Renal cortical epithelial cell (primary cell): ENCODE measurements at regions not wholly inside any gene's neighbourhood (a gene's known extent, or its start where the extent isn't known, plus 50 kb on each side); places are given as distances from the start of the nearest gene placed in this dataset.
"Not testable (repeated sequence)": the region's sequence is repeated elsewhere in the genome, so short reads cannot be mapped to it uniquely, and the experiment has no call there.

ENCODE experiments used
- DNase-seq: peaks from one replicate; pipeline ENCODE4 v3.0.0-alpha.2; 2011; ENCODE audit warnings: low read depth

DNA sequence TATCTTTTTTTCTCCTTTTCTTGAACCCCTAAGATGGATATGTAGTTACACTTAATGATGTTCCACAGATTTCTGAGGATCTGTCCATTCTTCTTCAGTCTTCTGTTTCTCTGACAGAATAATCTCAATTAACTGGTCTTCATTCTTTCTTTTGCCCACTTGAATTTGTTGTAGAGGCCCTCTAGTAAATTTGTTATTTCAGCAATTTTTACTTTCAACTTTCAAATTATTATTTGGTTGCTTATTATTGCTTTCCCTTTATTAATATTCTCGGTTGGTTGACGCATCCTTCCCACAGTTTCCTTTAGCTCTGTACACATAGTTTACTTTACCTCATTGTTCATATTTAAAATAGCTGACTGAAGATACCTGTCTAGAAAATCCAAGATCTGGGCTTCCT lies 1013.7 kb upstream of the CNTN5 start:
- no peak for DNase-seq

DNA sequence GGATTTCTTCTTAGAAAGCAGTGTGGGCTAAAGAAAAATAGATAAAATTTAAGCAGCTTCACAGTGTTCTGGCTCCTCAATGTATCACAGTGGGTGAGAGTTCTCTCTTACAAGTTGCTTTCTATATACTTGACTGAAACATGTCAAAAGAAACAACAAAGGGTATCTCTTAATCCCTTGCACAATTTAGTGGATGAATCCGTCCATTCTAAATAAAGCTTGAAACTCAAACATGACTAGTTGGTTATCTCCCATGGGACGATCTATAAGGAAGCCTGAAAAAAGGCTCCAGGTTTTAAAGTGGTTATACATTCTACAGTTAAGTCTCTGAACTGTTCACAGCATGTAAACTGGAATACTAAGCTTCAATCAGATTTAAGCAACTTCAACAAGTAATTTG lies 993.1 kb upstream of the CNTN5 start:
- no peak for DNase-seq

DNA sequence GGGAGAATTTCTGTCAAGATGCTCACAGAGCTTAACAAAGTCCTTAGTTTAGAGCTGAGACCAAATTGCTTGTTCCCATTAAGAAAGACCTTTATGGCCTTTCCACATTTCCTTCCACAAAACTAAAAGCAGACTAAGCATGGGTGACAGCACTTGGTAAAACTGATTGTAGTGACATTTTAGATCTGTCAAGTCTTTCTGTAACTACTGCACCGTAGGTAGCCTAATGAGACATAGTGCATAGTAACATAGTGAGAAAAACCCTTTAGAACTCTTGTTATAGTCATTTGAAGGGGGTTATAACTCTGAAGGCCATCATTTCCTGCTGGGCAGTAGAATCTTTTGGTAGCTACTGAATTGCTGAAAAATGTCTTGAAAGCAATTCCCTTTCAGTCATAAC lies 990.9 kb upstream of the CNTN5 start:
- DNase-seq, result no peak

DNA sequence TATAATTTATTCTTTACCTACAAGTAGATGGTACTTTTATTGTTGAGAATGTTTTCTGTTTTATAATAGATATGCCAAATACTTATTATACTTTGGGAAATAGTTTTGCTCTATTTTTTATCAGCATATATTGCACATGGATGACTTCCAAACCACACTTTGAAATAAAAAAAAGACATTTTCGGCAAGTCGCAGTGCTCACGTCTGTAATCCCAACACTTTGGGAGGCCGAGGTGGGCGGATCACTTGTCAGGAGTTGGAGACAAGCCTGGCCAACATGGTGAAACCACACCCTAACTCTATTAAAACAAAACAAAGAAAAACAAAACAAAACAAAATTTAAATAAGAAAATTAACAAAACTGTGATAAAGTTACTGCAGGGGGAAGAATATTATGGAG lies 983.9 kb upstream of the CNTN5 start:
- DNase-seq, result no peak

DNA sequence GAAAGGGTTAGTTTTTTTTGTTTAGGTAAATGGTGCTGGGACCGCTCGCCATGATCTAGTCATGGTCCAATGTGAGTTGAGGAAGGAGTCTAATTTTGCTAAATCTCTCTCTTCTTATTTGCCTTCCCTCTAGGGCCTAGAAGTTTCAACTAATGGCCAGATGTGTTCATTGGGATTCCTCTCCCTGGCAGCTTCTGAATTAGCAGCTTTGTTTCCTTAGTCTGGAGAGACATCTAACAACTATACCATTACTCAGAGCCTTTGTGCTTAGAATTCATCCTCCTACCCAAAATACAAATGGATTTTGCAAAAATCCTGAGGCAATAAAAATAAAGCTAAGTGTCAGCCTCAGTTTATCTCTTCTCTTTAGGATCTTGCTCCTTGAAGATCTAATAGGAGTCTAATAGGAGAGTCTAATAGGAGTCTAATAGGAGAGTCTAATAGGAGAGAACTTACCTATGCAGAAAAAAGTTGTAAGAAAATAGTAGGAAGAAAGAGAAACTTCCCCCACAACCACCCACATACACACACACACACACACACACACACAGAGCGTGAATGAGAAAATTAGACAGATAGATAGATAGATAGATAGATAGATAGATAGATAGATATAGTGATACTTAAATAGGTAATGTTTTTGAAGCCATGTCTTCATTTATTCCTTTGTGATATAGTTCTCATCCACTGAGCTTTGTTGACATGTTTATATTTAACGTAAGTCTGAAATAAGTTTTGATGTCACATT lies 980.5 kb upstream of the CNTN5 start:
- no peak for DNase-seq

DNA sequence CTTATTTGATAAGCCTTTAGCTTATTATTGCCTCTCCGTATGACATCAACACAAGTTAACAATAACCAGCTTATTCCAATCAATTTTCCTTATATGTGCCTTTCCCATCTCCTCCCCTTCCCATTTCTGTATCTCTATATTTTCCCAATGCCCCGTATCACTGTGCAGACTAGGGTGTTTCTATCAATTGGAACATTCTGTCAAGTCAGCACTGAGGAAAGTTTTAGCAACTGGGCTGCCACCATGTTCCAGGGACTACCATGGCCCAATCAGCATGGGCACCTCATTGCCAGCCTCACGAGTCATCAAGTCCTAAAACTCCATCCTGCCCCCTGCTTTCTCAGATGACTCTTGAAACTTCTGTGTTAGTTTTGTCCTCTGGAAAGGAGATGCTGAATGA lies 973.1 kb upstream of the CNTN5 start:
- DNase-seq, result no peak

DNA sequence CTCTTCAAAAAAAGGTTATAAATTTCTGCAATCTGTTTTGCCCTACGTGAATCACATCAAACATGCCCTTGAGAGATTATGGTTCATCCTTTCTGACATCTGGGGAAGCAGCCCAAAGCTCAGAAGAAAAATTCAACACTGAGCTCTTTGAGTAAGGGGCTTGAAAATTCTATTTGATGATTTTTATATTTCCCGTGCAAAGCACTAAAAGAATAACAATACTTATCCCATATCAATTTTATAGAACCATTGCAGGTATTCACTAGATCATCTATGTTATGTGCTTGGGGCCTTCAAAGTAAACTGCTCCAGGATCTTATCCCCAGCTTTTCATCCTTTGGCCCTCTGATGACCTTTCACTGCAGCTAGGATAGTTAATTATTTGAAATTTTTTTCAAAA lies 966.9 kb upstream of the CNTN5 start:
- no peak for DNase-seq

DNA sequence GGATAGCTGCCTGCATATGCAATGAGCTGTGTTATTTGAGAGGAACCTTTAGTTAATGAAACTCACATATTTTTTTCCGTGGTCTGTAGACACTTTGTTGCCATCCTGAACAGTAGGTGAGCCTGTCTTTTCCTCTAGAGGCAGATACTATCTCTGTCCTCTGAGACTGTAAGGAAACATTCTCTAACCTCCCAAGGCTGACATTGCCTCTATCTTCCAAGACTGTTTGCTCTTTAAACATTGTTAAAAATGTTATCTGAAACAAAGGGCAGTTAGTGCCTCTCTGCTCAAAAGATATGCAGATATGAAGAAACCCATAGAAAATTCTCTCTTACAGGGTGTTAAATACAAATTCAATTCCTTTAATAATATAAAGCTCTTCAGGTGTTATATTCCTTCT lies 963.8 kb upstream of the CNTN5 start:
- DNase-seq, result no peak

DNA sequence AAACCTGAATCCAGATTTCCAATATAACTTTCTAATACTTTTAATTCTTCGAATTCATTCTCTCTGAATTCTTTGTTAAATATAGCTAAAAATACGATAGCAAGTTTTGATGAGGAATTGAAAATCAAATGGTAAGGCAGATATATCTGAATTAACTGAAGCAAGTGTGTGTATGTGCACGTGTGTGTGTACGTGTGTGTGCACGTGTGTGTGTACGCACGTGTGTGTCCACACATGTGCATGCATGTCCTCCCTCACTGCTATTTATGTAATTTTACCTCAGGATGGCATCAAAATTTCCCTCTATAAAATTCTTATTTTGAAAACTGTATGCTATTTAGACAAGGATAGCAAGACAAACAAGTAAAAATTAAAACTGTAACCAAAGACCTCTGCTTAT lies 961.3 kb upstream of the CNTN5 start:
- no peak for DNase-seq

DNA sequence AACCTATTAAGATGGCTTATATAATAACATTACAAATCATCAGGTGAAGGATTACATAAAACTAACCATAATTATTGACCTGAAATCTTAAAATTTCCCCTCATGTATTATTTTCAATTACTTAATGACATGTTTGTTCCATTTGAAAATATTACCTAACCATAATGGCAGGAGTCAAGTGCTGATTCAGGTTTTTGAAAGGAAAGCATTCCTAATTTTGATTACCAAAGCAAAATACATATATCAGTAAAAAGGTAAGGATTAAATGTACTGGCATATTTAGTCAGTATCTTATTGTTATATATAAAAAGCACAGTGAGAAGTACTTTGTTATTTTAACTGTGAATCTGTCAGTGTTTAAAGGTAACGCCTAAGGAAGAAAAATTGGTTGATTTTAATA lies 960.0 kb upstream of the CNTN5 start:
- no peak for DNase-seq

DNA sequence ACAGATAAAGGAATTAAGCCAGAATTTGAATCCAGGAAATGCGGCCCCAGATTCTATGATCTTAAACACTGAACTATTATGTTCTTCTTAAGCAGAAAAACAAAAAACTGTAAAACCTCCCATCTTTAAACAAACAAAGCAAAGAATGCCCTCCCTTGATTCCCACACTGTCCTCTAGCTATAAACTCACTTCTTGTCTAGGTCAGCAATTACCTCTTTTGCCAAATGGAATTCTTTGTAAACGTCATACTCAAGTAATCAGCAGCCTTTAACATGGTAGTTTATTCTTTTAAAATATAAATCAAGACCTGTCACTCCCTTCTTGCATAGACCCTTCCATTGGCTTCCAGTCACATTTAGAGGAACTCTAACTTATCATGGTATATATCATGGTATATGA lies 958.9 kb upstream of the CNTN5 start:
- DNase-seq, result no peak

DNA sequence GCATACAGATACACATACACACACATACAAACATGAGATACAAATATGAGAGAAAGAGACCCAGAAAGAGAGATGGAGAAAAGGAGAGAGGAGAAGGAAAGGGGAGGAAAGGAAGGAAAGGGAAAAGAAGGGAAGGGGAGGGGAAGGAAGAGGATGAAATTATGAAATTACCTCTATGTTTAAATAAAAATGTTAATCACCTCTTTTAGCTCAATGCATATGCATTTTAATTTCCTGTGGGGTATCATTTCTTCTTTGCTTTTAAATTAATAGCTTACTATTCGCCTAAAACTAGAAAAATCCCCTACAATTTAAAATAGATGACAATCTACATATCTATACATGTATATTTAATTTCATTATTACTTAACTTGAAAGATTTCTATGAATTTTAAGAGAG lies 958.0 kb upstream of the CNTN5 start:
- DNase-seq, result no peak

DNA sequence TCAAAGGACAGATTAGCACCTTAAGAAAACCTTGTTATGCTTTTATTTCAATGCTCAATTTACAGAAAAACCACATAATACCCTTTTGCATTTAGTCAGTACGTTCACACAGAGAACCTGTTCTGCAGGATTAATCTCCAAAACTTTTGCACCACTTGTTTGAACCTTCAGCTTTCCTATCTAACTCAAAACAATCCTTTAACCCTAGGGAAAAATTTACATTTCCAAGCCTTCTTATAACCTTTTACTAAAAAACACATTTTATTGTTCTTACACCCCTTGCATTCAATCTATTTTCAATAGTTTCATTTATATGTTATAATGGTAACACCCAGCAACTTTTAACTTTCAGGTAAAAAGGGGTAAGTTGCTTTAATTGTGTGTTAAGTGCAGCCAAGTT lies 952.5 kb upstream of the CNTN5 start:
- DNase-seq, result no peak

DNA sequence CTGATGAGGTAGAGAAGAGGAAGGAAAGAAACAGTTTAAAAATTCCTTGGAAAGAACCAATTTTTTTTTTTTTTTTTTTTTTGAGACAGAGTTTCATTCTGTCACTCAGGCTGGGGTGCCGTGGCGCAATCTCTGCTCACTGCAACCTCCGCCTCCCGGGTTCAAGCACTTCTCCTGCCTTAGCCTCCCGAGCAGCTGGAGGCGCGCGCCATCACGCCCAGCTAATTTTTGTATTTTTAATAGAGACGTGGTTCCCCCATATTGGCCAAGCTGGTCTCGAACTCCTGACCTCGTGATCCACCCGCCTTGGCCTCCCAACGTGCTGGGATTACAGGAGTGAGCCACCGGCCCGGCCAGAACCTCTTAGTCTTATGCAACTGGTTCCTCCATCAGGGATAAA lies 951.6 kb upstream of the CNTN5 start:
- DNase-seq, result not testable (repeated sequence)

DNA sequence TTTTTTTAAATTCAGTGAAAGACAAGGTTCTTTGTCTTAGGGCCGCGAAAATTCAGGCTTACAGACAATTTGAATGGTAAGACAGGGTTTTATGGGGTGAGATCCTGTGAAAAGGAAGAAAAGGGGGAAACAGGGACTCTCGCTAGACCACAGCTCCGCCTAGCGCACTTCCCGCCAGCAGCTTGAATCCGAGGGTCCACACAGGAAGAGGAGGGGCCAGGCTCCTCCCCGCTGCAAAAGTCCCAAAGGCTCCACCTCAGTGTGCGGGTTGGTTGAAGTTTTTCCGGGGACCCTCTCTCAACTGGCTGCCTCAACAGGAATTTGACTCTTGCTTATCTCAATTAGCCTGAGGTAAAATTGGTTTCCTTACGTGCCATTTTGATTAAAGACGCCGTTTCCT lies 950.9 kb upstream of the CNTN5 start:
- DNase-seq, result no peak

DNA sequence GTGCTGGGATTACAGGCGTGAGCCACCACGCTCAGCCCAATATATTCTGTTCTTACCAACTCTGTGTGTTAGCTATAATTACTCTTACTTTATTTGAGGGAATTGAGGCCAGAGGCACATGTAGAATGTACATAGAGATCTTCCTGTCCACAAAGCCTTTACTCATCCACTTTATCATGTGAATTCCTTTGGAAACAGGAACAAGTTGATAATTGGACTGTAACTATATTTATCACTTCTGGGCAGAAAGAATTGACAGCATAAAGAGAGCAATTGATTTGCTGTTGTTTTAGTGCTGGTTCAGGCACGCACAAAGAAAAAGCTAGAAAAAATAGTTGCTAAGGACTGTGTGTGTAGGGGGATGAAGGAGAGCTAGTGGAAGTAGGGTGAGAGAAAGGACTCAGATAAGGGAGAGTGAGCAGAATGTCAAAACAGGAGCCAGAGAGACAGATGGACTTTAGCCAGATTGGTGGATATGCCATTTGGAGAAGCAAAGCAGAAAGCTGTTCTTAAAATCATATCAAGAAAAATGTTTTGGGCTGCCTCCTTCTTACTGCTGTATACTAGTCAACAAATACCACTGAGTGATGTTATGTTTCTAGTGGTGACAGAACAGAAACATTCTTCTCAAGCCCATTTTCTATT lies 929.8 kb upstream of the CNTN5 start:
- DNase-seq, result no peak

DNA sequence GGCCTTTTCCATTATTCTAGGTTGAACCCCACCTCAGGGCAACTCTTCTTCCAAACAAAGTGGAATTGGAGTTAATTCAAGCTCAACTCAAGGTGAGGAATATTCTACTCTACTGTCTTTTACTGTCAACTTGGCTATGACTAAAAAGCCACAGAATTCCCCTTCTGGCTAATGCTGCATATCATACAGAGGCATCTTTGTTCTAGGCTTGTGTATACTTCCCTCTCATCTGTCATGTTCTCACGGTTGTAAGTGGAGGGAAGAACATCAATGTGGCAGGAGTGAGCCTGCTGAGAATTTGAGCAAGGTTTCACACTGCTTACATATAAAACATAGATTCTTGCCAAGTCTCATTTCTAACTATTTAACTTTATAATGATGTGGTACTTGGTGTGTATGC lies 921.4 kb upstream of the CNTN5 start:
- DNase-seq, result no peak

DNA sequence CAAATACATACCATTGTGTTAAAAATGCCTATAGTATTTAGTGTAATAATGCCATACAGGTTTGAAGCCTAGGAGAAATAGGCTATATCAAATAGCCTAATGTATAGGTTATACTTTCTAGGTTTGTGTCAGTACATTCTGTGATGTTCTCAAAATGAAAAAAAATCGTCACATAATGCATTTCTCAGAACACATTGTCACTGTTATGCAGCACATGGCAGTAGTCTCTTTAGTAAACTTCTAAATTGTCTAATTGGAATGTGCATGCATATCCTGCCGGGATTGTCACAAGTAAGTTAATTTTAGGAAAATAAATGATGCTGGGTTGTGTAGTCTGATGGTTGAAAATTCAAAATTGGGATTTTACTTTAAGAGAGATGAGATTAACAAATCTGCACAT lies 920.1 kb upstream of the CNTN5 start:
- DNase-seq, result no peak

DNA sequence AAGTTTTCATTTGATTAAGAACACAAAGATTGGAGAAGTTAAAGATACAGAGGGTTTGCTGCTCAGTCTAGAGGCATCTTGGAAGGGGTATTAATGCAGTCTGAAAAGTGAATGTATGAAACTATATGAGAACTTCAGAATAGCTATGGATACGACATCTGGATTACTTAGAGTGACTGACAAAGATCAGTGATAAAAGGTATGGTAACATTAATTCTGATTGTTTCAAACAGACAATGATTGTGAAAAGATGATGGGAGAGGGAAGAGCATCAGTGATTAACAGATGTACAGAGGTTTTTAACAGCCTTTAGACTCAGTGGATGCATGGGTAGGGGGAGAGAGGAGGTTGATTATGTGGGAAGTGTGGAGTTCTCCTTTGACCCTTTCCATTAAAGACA lies 919.4 kb upstream of the CNTN5 start:
- DNase-seq, result no peak

DNA sequence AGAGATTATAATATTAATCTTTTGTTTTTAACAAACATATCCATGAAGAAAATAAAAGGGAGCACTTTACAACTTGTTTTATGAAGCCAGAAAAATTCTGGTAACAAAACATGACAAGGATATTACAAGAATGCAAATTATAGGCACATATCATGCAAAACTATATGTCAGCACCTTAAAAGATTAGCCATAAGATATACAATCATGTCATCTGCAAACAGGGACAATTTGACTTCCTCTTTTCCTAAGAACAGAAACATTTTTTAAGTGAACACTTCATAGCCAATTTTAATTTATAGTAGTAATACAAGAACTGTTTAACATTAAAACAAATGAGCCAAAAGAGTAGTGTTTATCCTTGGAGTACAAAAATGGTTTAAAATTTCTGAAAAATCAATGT lies 916.5 kb upstream of the CNTN5 start:
- DNase-seq, result no peak

DNA sequence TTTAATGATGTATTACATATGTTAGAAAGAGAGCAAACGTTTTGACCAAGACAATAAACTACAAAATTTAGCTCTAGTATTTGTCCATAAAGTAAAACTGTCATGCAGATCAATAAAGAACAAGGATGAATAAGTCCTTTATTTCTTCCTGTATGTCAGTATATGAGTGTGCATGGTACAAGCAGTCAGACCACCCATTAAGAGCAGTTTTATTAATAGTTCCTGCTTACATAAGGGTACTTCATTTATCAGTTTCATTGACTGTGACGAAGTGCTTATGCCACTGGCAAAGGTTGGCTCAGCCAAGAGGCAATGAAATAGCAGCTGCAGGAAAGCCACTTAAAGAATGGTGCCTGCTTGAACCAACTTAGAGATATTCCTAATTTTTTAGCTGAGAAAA lies 913.0 kb upstream of the CNTN5 start:
- DNase-seq, result no peak

DNA sequence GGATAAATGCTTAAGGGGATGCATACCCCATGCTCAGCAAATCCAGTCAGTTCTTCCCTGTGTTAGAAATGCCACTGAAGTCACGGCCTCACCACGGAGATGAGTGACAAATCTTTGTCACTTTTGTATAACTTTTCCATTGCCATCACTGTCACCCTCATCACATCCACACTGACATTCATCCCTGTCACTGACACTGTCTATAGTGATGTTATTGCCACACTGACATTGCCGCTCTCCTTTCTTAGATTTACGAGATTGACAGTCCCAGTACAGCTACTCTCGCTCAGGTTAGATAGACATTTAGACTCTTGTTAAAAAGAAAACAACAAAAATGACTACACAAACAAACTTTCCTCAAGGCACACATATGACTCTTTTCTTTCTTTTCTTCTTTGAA lies 910.7 kb upstream of the CNTN5 start:
- no peak for DNase-seq

DNA sequence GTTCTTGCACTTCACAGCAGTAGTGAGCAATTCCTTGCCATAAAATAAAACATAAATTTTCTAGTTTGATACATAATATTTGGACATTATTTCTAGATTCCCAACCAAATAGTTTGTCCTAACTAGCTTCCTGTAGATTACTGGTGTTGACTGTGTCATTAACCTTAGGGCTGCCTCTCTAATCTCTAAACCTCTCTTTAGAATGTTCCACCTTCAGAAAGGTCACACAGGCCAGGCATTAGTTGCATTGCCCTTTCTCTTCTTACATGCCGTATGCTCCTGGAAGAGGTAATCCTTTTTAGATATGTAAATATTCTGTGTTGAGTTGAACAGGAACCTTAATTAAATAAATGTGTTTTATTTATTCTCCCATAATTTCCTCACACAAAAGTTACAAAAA lies 904.9 kb upstream of the CNTN5 start:
- DNase-seq, result no peak

DNA sequence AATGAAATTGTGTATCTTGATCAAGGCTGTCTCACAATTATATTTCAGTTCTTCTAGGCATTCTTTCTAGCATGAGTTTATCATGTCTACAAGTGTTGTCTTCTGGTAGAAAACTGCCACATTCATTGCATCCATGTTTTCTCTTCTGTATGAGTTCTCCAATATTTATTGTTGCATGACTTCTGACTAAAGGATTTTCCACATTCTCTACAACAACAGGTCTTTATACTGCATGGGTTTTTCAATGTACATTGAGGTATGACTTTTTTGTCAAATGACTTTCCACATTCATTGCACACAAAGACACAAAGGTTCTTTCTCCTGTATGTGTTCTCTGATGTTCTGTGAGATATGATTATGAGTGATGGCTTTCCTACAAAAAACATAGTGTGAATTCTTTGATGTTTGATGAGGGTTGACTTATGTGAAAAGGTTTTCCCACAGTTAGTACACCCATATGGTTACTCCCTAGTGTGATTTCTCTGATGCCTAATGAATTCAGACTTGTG lies 890.6 kb upstream of the CNTN5 start:
- no peak for DNase-seq
